Pancreas (tissue), 10 donors: ENCODE measurements at regions not wholly inside any gene's neighbourhood (a gene's known extent, or its start where the extent isn't known, plus 50 kb on each side); places are given as distances from the start of the nearest gene placed in this dataset.

Source experiments
- ATAC-seq, 4 donors: fragments of 200-7000 bp; cut with Tn5 transposase; one replicate each; pipeline versions ENCODE4 v1.8.0 to v1.9.1; 2020; ENCODE audit warnings: mild to moderate bottlenecking in 4 of 4, moderate library complexity in 4 of 4
- DNase-seq, 6 donors: peaks; one replicate each; pipeline ENCODE4 v3.0.0-alpha.2; 2020
- FAIRE-seq: peaks from 2 replicates; lab custom pipeline; 2012; peaks lifted over from hg19 to GRCh38; lab: Jason Lieb, UNC
- H3K27ac ChIP-seq, 4 donors: fragments of 200-600 bp; sonication (generic); 1 replicate in 3 of 4; 2 replicates in 1 of 4; pipeline versions ENCODE4 v1.5.0 to v1.8.0; 2020
- H3K27me3 ChIP-seq, 4 donors: fragments of 200-600 bp; one replicate each; pipeline ENCODE4 v1.8.0; 2021
- H3K36me3 ChIP-seq, 3 donors: fragments of 200-600 bp; sonication (generic) in 1 of 3; one replicate each; pipeline versions ENCODE4 v1.5.0 to v1.8.0; 2020 to 2021
- H3K4me1 ChIP-seq, 3 donors: fragments of 200-600 bp; one replicate each; pipeline ENCODE4 v1.8.0; 2021
- H3K4me3 ChIP-seq, 4 donors: fragments of 200-600 bp; sonication (generic) in 2 of 4; one replicate each; pipeline versions ENCODE4 v1.5.0 to v1.8.0; 2020 to 2021
- H3K9me3 ChIP-seq, 4 donors: fragments of 200-600 bp; one replicate each; pipeline ENCODE4 v1.8.0; 2021
- CTCF ChIP-seq, 4 donors: fragments of 200-600 bp; sonication (generic) in 3 of 4; IDR thresholded peaks; one replicate each; pipeline versions ENCODE4 v1.5.0 to v1.8.0; 2021; ENCODE audit warnings: antibody characterized with exemption in 4 of 4
- WGBS, 2 donors: extraction: QIAGEN DNeasy Blood & Tissue Kit; methylation state at CpG; one replicate each; pipeline ENCODE4 v1.1.7; 2013; 5-methylcytosine and 5-hydroxymethylcytosine counted together
- intact Hi-C, 3 donors: fragments of 100-400 bp; cut with DNase I; formaldehyde crosslinking; loops; one replicate each; pipeline versions ENCODE4 v1.11.1 to v1.14.2; 2022
- donor health status: healthy with polysubstance abuse.
- donor health status: DM: no; HTN: no; CAD: no; lungs with moderate emphysema.
- donor health status: DM: no; HTN: no; CAD: no.
- donor health status: control.
- donor health status: control.
- donor health status: Bipolar disorder and iron deficiency.
- donor health status: DM: yes; HTN: yes; CAD: no.
- donor health status: DM: no; HTN: no; CAD: no.
- donor health status: DM: no; HTN: no; CAD: no.
- donor health status: DM: yes; HTN: yes; CAD: no.

GRCh38 chr22:46096706-46097230, 53.6 kb upstream of the PPARA start:
- DNase-seq: peak in 1 of 6 donors; percentile 72
- Histone ChIP-seq H3K27me3 (no peaks in the 10 kb centered on the region), H3K9me3 (no peaks in the 10 kb centered on the region), H3K27ac (peak overlapping the region in 2 of 4 donors; percentile 0 to 2), H3K4me3 (no peak overlapping the region), H3K4me1 (peaks cover 6 to 19% (median 18%) of the 10 kb centered on the region in 3 donors), H3K36me3 (peaks cover 0 to 47% (median 40%) of the 10 kb centered on the region in 3 donors)
- FAIRE-seq: no peak
- 80 to 89% methylated on average over 12 to 14 of the region's 14 CpGs for WGBS, 2 donors
- TF ChIP-seq CTCF (IDR thresholded peaks at IDR 0.05): no peak
- ATAC-seq: no peak
- intact Hi-C loops: no loop called here

DNA sequence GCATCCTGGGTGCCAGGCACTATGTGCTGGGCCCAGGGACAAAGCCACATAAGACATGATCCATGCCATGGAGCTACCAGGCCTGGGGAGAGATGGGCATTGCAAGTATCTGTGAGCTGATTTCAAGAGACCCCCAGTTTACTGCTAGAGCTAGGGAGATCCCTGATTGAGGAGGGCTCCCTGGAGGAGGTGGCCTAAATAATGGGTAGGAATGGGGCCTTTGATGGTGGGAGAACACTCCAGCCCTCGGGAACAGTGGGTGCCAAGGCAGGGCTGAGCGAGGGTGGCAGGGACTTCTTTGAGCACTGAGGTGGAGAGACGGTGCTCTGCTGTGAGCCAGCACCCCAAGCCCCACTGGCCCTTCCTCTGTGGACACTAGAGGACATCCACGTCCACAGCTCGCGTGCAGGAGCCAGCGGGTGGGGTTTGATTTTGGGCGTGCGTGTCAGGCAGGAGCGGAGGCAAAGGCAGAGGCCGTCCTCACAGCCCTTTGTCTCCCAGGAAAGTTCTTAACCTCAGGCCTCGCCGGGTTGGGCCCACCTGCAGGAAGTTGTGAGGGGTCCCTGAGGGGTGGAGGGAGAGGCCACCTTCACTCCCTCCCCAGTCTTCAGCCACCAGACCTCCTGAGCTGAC, 52.9 kb upstream of the PPARA start:
- H3K36me3 ChIP-seq: peaks cover 0 to 50% (median 41%) of the 10 kb centered on the region in 3 donors
- DNase-seq: peak in 1 of 6 donors; percentile 12
- no peak for ATAC-seq
- 79 to 80% methylated on average over 13 of the region's 13 CpGs for WGBS, 2 donors
- H3K27ac ChIP-seq: peak overlapping the region in 2 of 4 donors; percentile 33 to 37
- intact Hi-C loops: no loop called here
- H3K4me3 ChIP-seq: no peak overlapping the region
- no peak for FAIRE-seq
- no peaks in the 10 kb centered on the region for H3K9me3 ChIP-seq
- no peak for TF ChIP-seq CTCF (IDR thresholded peaks at IDR 0.05)
- peaks cover under 1 to 26% (median 17%) of the 10 kb centered on the region in 3 donors for H3K4me1 ChIP-seq
- H3K27me3 ChIP-seq: no peaks in the 10 kb centered on the region

DNA sequence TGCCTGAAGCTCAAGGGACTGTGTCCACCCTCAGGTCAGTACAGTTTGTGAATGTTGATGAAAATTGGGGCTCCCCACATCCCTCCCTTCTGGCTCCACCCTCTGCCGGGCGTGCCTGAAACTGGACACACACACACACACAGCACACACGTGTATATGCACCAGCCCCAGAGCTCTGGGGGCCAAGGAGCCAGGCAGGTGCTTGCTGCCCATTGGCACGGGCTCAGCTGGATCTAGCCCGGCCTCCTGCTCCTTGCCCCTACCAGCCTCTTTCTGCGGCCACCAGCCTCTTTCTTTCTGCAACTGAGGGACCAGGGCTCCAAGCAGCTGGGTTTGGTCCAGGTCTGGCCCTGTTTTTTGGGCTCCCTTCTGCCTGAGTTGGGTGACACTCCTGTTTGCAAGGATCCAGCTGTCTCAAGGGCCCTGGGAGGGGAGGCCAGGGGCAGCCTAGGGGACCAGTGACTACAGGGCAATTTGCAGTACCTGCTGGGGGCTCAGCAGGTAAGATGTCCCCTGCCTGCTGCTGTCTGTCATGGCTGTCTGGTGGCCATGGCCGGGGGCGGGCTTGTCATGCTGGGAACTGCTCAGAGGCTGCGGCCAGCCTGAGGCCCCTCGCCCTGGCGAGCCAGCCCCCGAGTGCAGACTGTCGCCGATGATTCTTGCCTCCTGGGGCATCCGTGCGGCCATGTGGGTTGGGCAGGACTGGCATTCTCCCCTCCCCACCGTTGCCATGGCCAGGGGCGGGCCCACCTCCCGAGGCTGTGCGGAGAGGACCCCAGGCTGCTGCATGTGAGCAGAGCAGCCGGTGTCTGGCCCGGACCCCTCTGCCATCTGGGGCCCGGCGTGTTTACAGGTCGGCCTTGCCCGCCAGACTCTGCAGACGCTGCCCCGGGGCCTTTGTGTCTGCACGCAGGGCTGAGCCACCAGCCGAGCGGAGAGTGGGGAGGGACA, 51.5 kb upstream of the PPARA start:
- 72 to 78% methylated on average over 30 to 31 of the region's 31 CpGs for WGBS, 2 donors
- H3K36me3 ChIP-seq: peaks cover 0 to 60% (median 38%) of the 10 kb centered on the region in 3 donors
- FAIRE-seq: no peak

DNA sequence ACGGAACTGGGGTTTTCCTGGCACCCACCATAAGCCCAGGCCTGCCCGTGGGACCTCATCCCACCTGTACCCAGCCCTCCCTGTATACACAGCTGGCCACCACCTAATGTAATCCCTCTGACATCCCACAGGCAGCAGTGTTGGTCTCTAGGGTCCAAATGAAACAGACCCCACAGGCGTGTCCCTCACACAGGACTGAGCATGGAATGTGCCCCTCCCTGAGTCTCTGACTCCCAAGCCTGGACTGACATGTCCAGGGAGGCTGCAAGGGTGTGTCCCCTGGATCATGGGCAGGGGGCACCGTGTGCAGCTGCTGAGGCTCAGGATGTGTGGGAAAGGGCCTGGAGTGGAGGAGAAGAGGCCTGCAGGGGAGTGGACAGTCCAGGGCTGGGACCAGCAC, 50.6 kb upstream of the PPARA start:
- H3K36me3 ChIP-seq: peaks cover 0 to 60% (median 38%) of the 10 kb centered on the region in 3 donors
- DNase-seq (no peak), FAIRE-seq (no peak), ATAC-seq (no peak)
- intact Hi-C loops: no loop called here
- 61 to 81% methylated on average over 4 of the region's 4 CpGs for WGBS, 2 donors
- no peak overlapping the region for H3K27ac ChIP-seq
- no peak overlapping the region for H3K4me3 ChIP-seq
- no peaks in the 10 kb centered on the region for H3K27me3 ChIP-seq
- TF ChIP-seq CTCF (IDR thresholded peaks at IDR 0.05): no peak
- H3K4me1 ChIP-seq: peaks cover 18 to 34% (median 21%) of the 10 kb centered on the region in 3 donors
- H3K9me3 ChIP-seq: no peaks in the 10 kb centered on the region

More for the DNA sequence above, 51.5 kb upstream of the PPARA start:
- no peak for ATAC-seq
- Histone ChIP-seq H3K9me3 (no peaks in the 10 kb centered on the region), H3K4me3 (no peak overlapping the region), H3K27me3 (no peaks in the 10 kb centered on the region), H3K27ac (peak overlapping the region in 2 of 4 donors; percentile 33 to 37), H3K4me1 (peaks cover 9 to 34% (median 15%) of the 10 kb centered on the region in 3 donors)
- intact Hi-C loops: no loop called here
- no peak for TF ChIP-seq CTCF (IDR thresholded peaks at IDR 0.05)
- DNase-seq: peak in 1 of 6 donors; percentile 80
